ENCODE measurements at regions not wholly inside any gene's neighbourhood (a gene's known extent, or its start where the extent isn't known, plus 50 kb on each side); places are given as distances from the start of the nearest gene placed in this dataset.

- no peak for DNase-seq
These were observed 1286.4 kb downstream of the GRIK2 start for GRCh38 chr6:102679865-102680264.

GRCh38 chr6:102677225-102677624 is 1283.7 kb downstream of the GRIK2 start:
- no peak for DNase-seq

DNA sequence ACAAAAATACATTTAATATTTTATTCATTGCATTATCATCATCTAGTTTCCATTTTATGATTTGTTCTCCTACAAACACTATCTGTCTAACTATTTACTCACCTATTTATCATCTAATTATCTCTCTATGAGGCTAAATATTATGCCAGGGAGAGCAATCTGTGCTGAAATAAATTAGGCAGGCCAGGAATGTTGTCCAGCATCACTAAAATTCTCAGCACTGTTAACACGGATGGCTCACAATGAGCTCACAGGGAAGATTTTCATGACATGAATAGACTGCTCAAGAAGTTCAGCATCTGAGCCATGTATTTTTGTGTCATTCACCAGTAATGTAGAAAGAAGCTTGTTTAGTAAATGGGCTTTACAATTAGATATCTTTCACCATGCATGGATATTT is 1277.2 kb downstream of the GRIK2 start:
- no peak for DNase-seq

GRCh38 chr6:102662851-102663250 is 1269.3 kb downstream of the GRIK2 start:
- DNase-seq = no peak

DNA sequence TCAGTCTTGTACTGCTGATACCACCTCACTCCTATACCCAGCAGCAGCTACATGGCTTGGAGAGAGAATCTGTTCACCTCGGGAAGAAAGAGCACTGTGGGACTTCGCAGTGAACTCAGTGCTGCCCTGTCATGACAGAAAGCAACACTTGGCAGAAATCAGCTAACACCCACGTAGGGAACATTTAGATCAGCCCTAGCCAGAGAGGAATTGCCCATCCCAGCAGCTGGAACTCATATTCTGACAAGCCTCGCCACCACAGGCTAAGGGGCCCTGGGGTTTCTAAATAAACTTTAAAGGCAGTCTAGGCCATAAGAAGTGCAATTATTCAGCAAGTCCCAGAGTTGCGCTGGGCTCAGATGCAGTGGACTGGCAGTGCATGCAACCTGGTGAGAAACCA is 1266.8 kb downstream of the GRIK2 start:
- no peak for DNase-seq

DNA sequence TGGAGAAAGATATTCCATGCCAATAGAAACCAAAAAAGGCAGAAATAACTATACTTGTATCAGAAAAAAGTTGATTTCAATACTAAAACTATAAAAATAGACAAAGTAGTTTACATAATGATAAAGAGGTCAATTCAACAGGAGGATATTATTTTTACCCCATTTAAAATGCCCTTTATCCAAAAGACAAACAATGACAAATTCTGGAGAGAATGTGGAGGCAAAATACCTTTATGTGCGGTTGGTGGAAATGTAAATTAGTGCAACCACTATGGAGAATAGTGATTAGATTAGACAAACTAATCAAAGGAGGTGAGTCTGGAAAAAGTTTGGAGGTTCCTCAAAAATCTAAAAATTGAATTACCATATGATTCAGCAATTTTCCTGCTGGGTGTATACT is 1262.3 kb downstream of the GRIK2 start:
- no peak for DNase-seq

DNA sequence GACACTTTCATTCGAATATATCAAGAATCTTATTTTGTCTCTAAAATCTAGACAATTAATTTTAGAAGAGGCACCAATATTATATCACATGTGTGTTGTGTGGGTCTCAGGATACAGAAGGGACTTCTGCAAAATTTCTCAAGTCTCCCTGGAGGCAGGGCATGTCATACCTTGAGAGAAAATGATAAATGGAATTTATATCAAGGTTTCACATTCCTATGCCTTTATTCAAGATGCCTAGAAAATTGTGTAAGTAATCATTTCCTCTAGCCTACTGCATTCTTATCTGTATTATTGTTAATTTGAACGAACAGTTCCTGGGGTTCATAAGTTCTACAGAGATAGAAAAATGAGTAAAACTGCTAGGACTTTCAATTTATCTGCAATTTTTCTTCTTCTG is 1247.9 kb downstream of the GRIK2 start:
- no peak for DNase-seq

GRCh38 chr6:102631921-102632320 is 1238.4 kb downstream of the GRIK2 start:
- no peak for DNase-seq

DNA sequence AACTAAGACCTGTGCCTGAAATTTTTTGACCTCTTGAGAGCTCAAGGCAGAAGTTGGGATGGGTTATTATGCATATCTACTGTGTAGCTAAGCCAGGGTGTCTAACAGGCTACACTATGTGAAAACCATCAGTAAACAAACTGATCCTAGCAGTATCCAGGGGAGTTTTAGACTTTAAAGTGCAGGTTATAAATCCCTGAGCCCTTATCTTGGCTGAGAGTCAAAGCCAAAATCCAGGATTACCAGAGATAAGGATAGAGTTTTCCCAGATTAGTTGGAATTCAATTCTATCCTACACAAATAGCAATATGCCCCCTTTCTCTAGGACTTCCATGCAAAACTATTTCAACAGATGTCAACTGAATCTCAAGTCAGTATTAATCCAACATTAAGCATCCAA is 1229.7 kb downstream of the GRIK2 start:
- no peak for DNase-seq

GRCh38 chr6:102619585-102619984 is 1226.1 kb downstream of the GRIK2 start:
- no peak for DNase-seq

GRCh38 chr6:102582569-102582968 is 1189.1 kb downstream of the GRIK2 start:
- DNase-seq = no peak

GRCh38 chr6:102581378-102582124 is 1188.0 kb downstream of the GRIK2 start:
- DNase-seq = no peak

DNA sequence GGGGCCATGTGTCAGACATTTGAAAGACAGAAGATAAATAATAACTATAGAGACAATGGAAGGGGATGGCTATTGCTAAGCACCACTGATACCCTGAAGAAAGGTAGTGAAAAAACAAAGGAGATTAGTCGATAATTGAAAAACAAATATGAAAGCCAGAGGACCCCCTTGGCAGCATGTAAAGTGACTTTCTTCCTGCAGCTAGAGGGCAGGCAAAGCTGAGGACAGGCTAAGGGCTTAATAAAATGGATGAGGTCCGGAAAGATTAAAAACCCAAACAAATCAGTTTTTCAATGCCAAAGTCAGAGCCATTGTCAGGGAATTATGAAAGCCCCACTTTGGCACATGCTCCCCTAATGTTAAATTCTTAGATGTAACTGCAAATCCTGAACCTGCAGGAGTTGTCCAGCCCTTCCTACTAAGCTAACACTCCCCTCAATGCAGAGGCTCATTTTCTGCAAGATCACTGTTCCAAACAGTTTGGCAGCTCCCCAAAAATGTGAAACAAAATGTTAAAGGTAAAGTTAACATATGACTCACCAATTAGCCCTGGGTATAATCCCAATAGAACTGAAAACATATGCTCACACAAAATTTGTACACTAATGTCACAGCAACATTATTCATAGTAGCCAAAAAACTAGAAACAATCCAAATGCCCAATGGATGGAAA is 1177.9 kb downstream of the GRIK2 start:
- no peak for DNase-seq

GRCh38 chr6:102562713-102563112 is 1169.2 kb downstream of the GRIK2 start:
- DNase-seq = no peak

DNA sequence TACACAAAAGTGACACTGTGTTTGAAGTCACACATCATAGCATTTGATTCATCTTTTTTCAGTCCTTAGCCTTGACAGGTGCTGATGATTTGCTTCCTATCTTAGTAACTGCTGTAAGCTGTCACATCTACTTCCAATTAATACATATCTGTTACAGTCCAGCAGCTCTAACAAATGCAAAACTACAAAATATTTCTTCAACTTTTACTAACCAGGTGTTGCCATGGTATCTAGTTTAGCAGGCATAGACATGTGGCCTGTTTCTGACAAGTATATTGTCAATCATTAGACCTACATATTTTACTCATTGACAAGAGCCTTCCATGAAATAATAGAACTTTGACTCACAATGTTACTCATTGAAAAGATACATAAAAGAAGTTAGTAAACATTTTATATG is 1159.7 kb downstream of the GRIK2 start:
- DNase-seq = no peak

GRCh38 chr6:102549221-102549874 is 1155.8 kb downstream of the GRIK2 start:
- no peak for DNase-seq

DNA sequence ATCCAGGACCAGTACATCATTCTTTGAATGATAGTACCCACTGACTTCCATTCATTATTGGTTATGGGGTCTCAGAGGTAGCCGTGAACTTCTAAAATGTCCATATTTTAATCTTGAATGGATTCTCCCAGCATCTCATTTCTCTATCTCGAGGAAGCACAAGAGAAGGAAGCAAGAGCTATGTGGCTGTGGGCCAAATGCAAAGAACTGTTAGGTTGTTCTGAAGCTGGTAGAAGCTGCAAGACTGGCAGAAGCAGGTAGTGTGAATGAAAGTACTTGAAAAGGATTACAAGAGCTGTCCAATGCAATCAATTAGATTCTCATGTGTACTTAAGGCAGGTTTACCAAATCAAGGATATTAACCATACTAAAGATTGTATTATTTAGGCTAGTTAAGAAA is 1131.8 kb downstream of the GRIK2 start:
- DNase-seq = no peak

DNA sequence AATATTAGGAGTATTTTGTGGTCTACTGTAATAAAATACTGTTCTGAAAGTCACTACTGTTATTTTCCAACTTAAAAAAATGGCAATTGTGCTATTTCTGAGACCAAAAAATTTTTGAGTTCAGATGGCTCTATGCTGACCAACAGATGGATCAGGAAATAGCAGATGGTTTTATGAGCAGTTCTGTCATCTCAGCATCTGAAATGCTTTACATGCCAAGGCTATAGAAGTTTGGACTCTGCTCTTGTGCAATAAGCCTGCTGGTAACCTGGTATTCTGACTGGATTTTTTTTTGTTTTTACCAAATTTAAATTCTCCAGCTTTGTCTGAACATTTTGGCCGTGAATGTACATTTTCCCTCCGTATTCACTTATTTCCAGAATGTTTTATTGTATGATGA is 1127.5 kb downstream of the GRIK2 start:
- no peak for DNase-seq

- DNase-seq = no peak
These were observed 1124.0 kb downstream of the GRIK2 start for GRCh38 chr6:102517506-102517905.

DNA sequence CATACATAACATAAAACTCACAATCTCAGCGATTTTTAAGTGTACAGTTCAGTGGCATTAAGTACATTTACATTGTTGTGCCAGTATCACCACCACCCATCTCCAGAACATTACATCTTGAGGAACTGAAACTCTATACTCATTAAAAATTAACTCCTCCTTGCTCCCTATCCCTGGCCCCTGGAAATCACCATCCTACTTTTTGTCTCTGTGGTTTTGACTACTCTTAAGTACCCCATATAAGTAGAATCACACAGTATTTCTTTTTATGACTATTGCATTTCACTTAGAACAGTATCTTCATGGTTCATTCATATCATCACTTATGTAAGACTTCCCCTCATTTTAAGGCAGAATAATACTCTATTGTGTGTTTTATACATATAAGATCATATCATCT is 1108.1 kb downstream of the GRIK2 start:
- DNase-seq = no peak

- no peak for DNase-seq
These were observed 1101.3 kb downstream of the GRIK2 start for GRCh38 chr6:102494808-102495207.

- DNase-seq = no peak
These were observed 1100.0 kb downstream of the GRIK2 start for GRCh38 chr6:102493485-102493884.

GRCh38 chr6:102488729-102489128 is 1095.2 kb downstream of the GRIK2 start:
- no peak for DNase-seq

- DNase-seq = no peak
These were observed 1092.0 kb downstream of the GRIK2 start for GRCh38 chr6:102485480-102485879.
